Activated T-helper 1 cell treated with anti-CD3 and anti-CD28 coated beads, Interleukin-2, amount 50 U/mL, for 16 hours (primary cell): ENCODE measurements at regions not wholly inside any gene's neighbourhood (a gene's known extent, or its start where the extent isn't known, plus 50 kb on each side); places are given as distances from the start of the nearest gene placed in this dataset.
A peak's percentile ranks its signal among the peaks of the same experiment; 100 is the strongest.

Source experiments
- DNase-seq, 2 donors: peaks; one replicate each; pipeline ENCODE4 v3.0.0-alpha.2; 2020; ENCODE audit warnings: low read depth in 1 of 2, low spot score in 1 of 2

DNA sequence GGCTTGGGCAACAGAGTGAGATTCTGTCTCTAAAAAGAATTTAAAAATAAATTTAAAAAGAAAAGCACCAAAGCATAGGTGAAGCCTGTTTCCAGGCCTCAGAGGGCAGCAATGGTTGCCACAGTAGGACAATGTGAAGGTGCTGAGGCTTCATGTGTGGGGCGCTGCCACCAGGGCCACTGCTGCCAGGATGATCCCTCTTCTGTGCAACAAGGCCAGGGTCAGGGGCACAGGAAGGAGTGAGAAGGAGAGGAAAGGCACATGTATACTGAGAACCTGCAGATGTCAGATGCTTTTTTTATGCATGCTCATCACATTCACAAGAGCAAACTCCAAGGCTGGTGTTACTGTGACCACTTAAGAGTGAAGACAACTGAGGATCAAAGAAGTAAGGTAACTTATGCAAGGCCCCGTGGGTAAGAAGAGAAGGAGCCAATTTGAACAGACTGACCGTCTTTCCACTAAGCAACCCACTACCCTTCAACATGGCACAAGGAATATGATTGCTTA is 79.7 kb upstream of the ACKR3 start:
- DNase-seq = no peak

- no peak for DNase-seq
Measured at GRCh38 chr2:236496340-236496739, 73.3 kb upstream of the ACKR3 start.

DNA sequence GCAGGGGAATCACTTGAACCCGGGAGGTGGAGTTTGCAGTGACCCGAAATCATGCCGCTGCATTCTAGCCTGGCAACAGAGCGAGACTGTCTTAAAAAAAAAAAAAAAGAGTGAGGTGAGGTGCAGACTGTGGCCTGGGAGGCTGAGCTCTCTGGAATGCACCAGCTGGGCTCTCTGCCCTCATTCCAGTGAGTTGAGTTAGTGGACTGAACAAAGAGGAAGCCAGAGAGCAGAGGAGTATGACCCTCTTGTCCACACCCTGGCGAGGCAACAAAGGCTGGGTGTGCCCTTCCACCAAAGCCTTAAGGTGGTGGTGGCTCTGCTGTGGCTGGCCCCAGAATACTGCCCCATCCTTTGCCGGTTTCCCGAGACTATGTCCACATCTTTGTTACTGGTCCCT is 71.3 kb upstream of the ACKR3 start:
- no peak for DNase-seq

DNA sequence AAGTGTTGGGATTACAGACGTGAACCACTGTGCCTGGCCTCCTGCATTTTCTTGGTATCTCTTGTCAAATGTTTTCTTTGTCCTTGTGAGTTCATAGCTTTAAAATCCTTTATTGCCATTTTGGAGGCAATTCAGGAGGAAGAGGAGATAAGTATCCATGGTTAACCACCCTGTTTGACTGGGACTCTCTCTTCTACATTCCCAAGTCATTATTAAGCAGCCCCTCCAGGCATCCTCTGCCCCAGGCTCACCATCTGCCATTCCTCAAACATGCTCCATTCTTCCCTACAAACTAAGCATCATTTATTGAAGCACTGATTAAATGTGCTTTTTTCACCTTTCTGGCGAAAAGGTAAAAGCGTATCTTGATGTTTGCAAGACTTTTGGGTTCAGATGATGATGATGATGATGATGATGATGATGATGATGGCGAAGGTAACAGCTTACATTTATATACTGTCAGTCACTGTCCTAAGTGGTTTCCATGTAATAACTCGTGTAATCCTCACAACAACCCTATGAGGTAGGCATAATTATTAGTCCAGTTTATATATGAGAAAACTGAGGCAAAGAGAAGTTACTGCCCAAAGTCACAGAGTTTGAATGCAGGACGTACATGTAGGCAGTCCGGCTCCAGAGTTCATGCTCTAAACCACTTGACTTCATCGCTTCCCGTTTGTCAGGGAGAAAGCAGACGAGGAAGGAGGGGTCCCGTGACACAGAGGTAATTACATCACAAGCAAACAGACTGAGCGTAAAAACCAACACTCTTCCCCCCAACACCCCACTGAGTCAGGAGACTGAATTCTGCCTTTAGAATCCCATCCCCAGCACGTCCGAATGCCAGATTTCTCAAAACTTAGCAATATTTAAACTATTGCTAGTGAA is 69.7 kb upstream of the ACKR3 start:
- DNase-seq = no peak

DNA sequence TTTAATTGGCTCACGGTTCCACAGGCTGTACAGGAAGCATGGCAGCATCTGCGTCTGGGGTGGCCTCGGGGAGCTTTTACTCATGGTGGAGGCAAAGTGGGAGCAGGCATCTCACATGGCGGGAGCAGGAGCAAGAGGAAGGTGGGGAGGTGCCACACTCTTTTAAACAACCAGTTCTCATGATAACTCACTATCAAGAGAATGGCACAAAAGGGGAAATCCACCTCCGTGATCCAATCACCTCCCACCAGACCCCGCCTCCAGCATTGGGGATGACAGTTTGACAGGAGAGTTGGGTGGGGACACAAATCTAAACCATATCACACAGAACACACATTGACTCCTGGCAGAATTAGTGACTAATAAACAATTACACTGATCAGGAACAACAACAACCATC is 68.6 kb upstream of the ACKR3 start:
- no peak for DNase-seq

GRCh38 chr2:236501531-236501930 is 68.1 kb upstream of the ACKR3 start:
- DNase-seq = no peak

GRCh38 chr2:236503100-236503499 is 66.5 kb upstream of the ACKR3 start:
- DNase-seq = no peak

DNA sequence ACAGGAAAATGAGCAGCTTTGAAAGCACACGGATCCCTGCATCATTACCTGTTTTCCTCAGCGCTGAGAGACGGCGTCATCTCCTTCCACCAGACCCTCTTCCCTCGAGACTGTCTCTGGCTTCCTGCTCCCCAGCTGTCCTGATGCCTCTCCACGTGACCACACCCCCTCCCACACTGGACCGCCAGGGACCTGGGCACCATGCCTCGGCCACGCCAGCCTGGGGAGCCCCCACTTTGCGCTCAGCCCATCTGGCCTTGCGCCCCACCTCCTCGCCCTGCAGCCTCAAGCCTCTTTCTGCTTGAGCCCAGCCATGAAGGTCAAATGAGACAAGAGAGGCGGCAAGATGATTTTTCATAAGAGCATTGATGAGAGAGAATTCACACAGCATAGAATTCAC is 66.0 kb upstream of the ACKR3 start:
- DNase-seq = no peak

DNA sequence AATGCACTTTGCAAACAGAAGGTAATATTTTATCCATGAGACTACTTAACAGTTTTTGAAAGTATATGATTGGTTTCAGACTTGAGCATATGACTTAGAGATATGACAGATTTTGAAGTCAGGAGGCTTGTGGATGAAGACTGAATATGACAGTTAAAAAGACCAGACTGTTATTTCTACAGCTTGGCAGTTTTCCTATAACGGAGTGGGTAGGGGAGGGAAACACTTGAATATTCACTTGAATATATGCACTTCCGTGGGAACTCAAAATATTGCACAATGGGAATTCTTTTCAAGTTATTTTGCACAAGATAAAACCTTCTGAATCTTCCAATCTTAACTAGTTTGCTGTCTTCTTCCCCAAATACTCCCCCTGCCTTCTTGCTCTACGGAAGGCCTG is 64.6 kb upstream of the ACKR3 start:
- no peak for DNase-seq

- no peak for DNase-seq
Measured at GRCh38 chr2:236505648-236506047, 64.0 kb upstream of the ACKR3 start.

GRCh38 chr2:236507393-236508085 is 62.1 kb upstream of the ACKR3 start:
- DNase-seq = peak; percentile 23 to 28

DNA sequence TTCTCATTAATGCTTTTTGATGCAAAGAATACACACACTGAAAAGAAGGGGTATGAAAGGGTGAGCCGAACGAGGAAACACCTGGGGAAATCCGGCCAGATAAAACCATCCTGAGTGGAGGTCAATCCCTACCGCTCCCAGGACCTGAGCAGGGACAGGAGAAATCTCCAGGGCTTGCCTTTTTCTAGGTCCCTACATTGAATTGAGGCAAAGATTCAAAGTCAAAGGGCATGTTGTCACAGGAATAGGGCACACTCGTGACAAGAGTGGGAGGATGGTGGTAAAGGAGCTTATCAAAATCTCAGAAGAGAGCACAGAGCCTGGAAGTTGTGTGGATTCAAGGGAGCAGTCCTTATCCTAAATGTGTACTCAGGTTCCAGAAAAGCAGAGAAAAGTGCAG is 61.2 kb upstream of the ACKR3 start:
- no peak for DNase-seq

DNA sequence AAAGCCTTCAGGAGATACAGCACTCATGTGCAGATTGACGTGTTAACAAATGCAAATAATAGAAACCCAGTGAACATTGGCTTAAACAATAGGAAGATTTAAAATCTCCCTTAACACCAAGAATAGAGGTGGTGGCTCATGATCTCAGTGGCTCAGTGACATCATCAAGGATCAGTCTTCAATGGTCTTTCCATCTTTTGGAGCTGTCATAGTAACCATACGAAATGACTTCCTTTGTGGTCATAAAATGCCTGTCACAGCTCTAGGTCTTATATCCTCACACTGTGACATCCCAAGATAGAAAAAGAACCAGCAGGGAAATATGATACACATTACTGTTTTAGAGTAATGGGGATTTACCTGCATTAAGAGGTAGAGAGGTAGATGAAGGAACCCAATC is 59.6 kb upstream of the ACKR3 start:
- no peak for DNase-seq

- DNase-seq = no peak
Measured at GRCh38 chr2:236511266-236511665, 58.4 kb upstream of the ACKR3 start.

DNA sequence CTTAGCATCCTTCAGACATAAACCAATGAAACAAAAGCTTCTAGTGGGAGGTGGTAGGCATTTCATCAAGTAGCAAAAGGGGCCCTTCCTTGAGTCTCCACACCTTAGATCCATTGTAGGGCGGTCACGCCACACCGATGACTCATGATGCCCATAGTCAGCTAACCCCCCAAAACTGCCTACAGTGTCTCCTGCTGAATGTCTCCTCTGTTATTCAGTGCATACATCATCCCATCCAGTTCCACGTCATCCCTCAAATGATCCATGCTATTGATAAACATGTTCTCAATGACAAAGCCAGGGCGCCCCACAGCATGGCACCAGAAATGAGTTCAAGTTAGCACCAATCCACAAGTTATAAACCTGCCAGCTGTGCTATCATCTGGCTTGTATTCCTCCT is 57.4 kb upstream of the ACKR3 start:
- no peak for DNase-seq

DNA sequence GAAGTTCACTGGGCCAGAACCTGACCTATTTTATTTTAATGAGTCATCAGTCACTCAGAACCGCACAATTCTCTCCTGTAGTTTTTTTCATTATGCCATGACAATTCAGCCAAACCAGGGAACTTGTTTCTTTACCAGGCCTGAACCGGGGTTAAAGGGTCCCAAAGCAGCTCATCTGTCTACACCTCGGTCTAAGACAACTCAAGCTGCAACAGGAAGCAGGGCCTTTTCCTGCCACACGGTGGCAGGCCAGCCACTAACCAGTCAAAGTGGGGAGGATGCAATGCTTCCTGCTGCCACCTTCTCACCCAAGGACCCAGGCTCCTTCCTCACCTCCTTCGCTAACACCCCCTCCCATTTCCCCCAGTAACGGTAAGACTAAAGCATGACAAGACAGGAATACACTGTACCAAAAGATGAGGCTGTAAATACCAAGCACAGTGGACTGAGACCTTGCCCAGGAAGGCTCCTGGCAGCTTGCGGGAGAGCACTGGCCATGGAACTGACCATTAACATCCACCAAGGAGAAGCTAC is 56.7 kb upstream of the ACKR3 start:
- DNase-seq = peak; percentile 44 to 46

GRCh38 chr2:236513956-236514355 is 55.7 kb upstream of the ACKR3 start:
- no peak for DNase-seq

DNA sequence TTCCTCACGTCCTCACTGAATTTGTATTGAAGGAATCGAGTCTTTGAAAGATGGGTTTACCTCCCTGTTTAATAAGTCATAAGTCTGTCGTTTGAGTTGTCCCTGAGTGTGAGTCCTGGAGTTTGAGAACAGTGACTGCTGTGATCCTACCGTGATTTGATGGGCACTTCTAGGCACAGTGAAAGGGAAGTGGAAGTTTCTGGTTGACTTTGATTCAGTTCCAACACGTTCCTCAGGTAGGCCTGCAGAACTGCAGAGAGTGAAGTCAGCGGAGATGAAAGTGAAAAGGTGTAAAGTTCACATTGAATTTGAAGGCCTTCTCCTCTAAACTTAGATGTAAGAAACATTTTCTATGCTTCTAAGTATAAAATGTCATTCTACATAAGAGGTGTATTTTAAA is 52.9 kb upstream of the ACKR3 start:
- no peak for DNase-seq

GRCh38 chr2:236517251-236518031 is 52.2 kb upstream of the ACKR3 start:
- no peak for DNase-seq
